ENCODE measurements at regions not wholly inside any gene's neighbourhood (a gene's known extent, or its start where the extent isn't known, plus 50 kb on each side); places are given as distances from the start of the nearest gene placed in this dataset.
A peak's percentile ranks its signal among the peaks of the same experiment; 100 is the strongest.

- no peak for TF ChIP-seq CTCF (IDR thresholded peaks at IDR 0.05)
- DNase-seq: no peak
- Mint-ChIP-seq H3K27me3 (ENCODE audit: low read depth, poor library complexity) (no peaks in the 10 kb centered on the region), H3K9me3 (no peaks in the 10 kb centered on the region), H3K4me3 (no peak overlapping the region), H3K4me1 (peaks cover 28% of the 10 kb centered on the region), H3K27ac (no peak overlapping the region), H3K36me3 (ENCODE audit: low read depth) (no peaks in the 10 kb centered on the region)
Measured at GRCh38 chr2:16021611-16022363, 81.4 kb downstream of the MYCN start.

- Mint-ChIP-seq H3K9me3 (no peaks in the 10 kb centered on the region), H3K36me3 (ENCODE audit: low read depth) (no peaks in the 10 kb centered on the region)
- DNase-seq: no peak
Measured at GRCh38 chr2:16020389-16021008, 80.1 kb downstream of the MYCN start.

GRCh38 chr2:16019617-16020351 lies 79.4 kb downstream of the MYCN start:
- TF ChIP-seq CTCF (IDR thresholded peaks at IDR 0.05): no peak
- DNase-seq: no peak
- Mint-ChIP-seq H3K27me3 (ENCODE audit: low read depth, poor library complexity) (no peaks in the 10 kb centered on the region), H3K9me3 (no peaks in the 10 kb centered on the region), H3K4me3 (no peak overlapping the region), H3K27ac (peak overlapping the region; percentile 23), H3K36me3 (ENCODE audit: low read depth) (no peaks in the 10 kb centered on the region), H3K4me1 (peaks cover 22% of the 10 kb centered on the region)

More at GRCh38 chr2:16020389-16021008, 80.1 kb downstream of the MYCN start:
- no peak for TF ChIP-seq CTCF (IDR thresholded peaks at IDR 0.05)
- Mint-ChIP-seq H3K27ac (no peak overlapping the region), H3K4me3 (no peak overlapping the region), H3K4me1 (peaks cover 26% of the 10 kb centered on the region), H3K27me3 (ENCODE audit: low read depth, poor library complexity) (no peaks in the 10 kb centered on the region)

DNA sequence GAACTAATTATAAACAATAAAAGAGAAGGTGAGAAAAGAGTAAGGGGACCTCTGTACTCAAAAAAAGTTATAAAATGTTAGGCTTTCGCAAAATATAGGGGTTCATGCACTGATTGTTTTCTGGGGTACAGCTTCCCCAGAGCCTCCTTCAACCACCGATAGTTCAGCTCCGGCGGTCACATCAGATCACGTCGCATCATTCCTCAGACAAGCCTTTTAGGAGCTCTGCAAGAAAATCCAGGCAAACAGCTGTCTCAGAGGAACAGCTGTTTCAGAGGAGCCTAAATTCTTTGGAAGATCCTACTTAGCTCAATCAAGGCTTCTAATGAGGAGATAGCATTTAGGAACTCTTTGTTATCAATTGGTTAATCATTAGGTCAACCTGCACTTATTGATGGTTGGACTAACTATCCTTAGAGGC lies 78.7 kb downstream of the MYCN start:
- DNase-seq: no peak
- H3K27ac Mint-ChIP-seq: peak overlapping the region; percentile 23
- no peaks in the 10 kb centered on the region for H3K36me3 Mint-ChIP-seq (ENCODE audit: low read depth)
- H3K4me3 Mint-ChIP-seq: no peak overlapping the region
- TF ChIP-seq CTCF (IDR thresholded peaks at IDR 0.05): no peak
- H3K9me3 Mint-ChIP-seq: no peaks in the 10 kb centered on the region
- no peaks in the 10 kb centered on the region for H3K27me3 Mint-ChIP-seq (ENCODE audit: low read depth, poor library complexity)
- H3K4me1 Mint-ChIP-seq: peaks cover 29% of the 10 kb centered on the region

GRCh38 chr2:16018277-16019059 lies 78.1 kb downstream of the MYCN start:
- no peak overlapping the region for H3K4me3 Mint-ChIP-seq
- no peaks in the 10 kb centered on the region for H3K9me3 Mint-ChIP-seq
- no peaks in the 10 kb centered on the region for H3K27me3 Mint-ChIP-seq (ENCODE audit: low read depth, poor library complexity)
- H3K36me3 Mint-ChIP-seq (ENCODE audit: low read depth): no peaks in the 10 kb centered on the region
- H3K4me1 Mint-ChIP-seq: peaks cover 35% of the 10 kb centered on the region
- TF ChIP-seq CTCF (IDR thresholded peaks at IDR 0.05): no peak
- DNase-seq: no peak
- H3K27ac Mint-ChIP-seq: no peak overlapping the region

Measured in nephron progenitor cell (in vitro differentiated cells).